Activated CD4-positive, alpha-beta T cell treated with anti-CD3 and anti-CD28 coated beads for 48 hours (primary cell): ENCODE measurements at regions not wholly inside any gene's neighbourhood (a gene's known extent, or its start where the extent isn't known, plus 50 kb on each side); places are given as distances from the start of the nearest gene placed in this dataset.

Experiments
- DNase-seq: peaks from one replicate; pipeline ENCODE4 v3.0.0-alpha.2; 2020

- DNase-seq = no peak
These were observed 129.1 kb downstream of the TM9SF2 start for GRCh38 chr13:99630269-99630898.

- no peak for DNase-seq
These were observed 128.4 kb downstream of the TM9SF2 start for GRCh38 chr13:99629641-99630040.

- DNase-seq = no peak
These were observed 127.2 kb downstream of the TM9SF2 start for GRCh38 chr13:99628442-99628841.

DNA sequence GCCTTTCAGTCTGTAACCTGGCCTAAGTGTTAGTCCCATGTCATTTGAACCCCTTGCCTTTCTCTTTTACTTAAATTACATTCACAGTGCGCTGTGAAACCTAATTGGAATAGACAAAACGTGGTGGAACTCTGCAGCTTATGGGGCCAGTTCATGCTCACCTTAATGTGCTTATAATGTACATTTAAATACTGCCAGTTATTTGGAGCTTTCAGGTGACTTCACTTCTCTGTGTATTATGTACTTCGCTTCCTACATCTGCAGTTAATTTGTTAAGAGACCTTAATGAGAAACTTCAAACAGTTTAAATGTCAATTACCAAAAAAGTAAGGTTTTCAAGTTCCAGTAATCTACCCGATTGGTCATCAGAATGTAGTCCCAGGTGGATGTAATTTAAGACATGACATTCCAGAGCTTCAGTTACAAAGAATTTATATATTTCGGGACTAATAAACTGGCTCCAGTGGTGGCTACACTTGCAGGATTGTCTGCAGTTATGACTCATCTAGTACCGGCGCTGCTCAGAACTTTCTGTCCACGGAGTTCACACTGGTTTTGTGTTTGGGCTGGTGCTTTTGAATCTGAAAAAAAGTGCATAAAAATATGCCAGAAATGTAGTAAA, 125.3 kb downstream of the TM9SF2 start:
- DNase-seq = no peak

DNA sequence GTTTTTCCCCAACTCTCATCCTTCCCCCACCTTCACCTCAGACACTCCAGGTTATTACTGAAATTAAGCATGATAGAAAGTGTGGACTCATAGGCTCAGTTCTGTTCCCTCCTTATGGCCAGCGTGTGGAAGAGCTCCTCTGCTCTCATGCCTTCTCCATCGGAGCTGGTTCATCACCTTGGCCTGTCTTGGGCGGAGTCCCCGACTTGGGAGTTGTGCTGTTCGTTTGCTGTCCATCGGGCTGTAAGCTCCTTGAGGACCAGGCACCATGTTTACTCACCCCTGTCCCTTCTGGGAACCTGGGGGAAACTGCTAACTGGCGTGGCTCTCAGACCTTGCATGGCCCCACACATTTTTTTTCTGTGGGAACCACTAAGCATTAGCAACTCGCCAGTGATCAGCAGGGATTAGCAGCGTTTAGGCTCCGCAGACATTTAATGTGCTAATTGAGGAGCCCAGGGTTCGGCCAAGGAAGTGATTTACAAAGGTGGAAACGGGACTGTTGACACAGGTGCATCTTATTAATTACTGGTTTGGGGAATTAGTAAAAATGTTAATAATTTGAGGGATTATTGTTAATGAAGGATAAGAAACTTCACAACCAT, 123.8 kb downstream of the TM9SF2 start:
- DNase-seq = no peak

DNA sequence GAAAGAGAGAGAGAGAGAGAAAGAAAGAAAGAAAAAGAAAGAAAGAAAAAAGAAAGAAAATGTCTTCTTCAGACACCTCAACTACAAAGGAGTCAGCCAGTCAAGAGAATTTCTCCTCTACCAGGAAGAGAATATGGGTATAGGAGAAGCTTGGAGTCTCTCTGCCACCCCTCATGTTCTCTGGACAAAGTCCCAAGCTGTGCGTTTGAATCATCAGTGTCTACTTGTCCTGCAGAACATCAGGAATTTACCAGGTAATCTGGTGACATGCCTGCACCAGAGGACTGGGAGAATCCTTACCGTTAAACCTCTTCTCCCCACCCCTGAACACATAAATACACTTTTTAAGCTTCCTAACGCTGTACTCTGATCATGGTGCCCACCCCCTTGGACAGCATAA, 119.5 kb downstream of the TM9SF2 start:
- DNase-seq = no peak

GRCh38 chr13:99619207-99619606, 117.9 kb downstream of the TM9SF2 start:
- no peak for DNase-seq

- DNase-seq = peak; percentile 54
These were observed 116.4 kb downstream of the TM9SF2 start for GRCh38 chr13:99617474-99618255.

DNA sequence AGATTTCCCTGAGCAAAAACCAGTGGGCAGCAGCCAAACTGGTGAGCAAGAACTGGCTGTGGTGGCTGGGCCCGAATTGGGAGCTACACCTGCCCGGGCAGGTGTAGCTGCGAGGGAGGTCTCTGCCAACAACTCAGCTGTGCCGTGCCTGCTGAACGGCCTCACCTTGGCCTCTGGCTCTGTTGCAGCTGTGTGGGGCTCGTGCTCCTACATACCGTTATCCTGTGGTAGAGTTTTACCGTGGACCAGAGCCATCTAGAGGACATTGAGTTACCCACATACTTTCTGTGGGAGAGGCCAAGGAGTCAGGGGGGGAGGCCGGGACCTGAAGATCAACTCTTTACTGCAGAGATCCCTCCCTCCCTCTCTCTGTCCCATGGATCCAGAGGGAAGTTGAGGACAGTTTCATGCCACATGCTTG, 113.2 kb downstream of the TM9SF2 start:
- DNase-seq = no peak
